Dendritic cell treated with granulocyte-macrophage colony-stimulating factor and Interleukin-4, amounts not matched to agents 40 ng/mL and 50 ng/mL, for 4 days (primary cell): ENCODE measurements at regions not wholly inside any gene's neighbourhood (a gene's known extent, or its start where the extent isn't known, plus 50 kb on each side); places are given as distances from the start of the nearest gene placed in this dataset.

Experiments used
- H3K27ac Mint-ChIP-seq: one replicate; pipeline ENCODE4 v1.8.0; 2022; ENCODE audit warnings: mild to moderate bottlenecking, mixed read lengths
- H3K27me3 Mint-ChIP-seq: one replicate; pipeline ENCODE4 v1.8.0; 2022; ENCODE audit warnings: mild to moderate bottlenecking, mixed read lengths
- H3K36me3 Mint-ChIP-seq: one replicate; pipeline ENCODE4 v1.8.0; 2022; ENCODE audit warnings: low read depth, mixed read lengths
- H3K4me1 Mint-ChIP-seq: one replicate; pipeline ENCODE4 v1.8.0; 2022; ENCODE audit warnings: low read depth, mixed read lengths
- H3K4me3 Mint-ChIP-seq: one replicate; pipeline ENCODE4 v1.8.0; 2022; ENCODE audit warnings: mild to moderate bottlenecking, moderate library complexity, mixed read lengths
- H3K9me3 Mint-ChIP-seq: one replicate; pipeline ENCODE4 v1.8.0; 2022; ENCODE audit warnings: mixed read lengths
- intact Hi-C: fragments of 100-400 bp; cut with micrococcal nuclease; formaldehyde crosslinking; loops from one replicate; pipeline ENCODE4 v1.15.0; 2022

- peaks cover 29% of the 10 kb centered on the region for H3K4me1 Mint-ChIP-seq
- H3K4me3 Mint-ChIP-seq = peak overlapping the region; percentile 39
- intact Hi-C loops = no loop called here
- no peaks in the 10 kb centered on the region for H3K9me3 Mint-ChIP-seq
- H3K27ac Mint-ChIP-seq = peak overlapping the region; percentile 38
- H3K27me3 Mint-ChIP-seq = no peaks in the 10 kb centered on the region
- H3K36me3 Mint-ChIP-seq = no peaks in the 10 kb centered on the region
Measured at GRCh38 chr6:147106759-147107401, 97.3 kb upstream of the STXBP5 start.

GRCh38 chr6:147108259-147108910 lies 95.8 kb upstream of the STXBP5 start:
- Mint-ChIP-seq H3K9me3 (no peaks in the 10 kb centered on the region), H3K4me3 (no peak overlapping the region), H3K27ac (no peak overlapping the region), H3K36me3 (no peaks in the 10 kb centered on the region), H3K27me3 (no peaks in the 10 kb centered on the region), H3K4me1 (peaks cover 29% of the 10 kb centered on the region)
- intact Hi-C loops = no loop called here

GRCh38 chr6:147109707-147110106 lies 94.5 kb upstream of the STXBP5 start:
- Mint-ChIP-seq H3K27ac (no peak overlapping the region), H3K27me3 (no peaks in the 10 kb centered on the region), H3K4me1 (peaks cover 17% of the 10 kb centered on the region), H3K9me3 (no peaks in the 10 kb centered on the region), H3K36me3 (no peaks in the 10 kb centered on the region), H3K4me3 (no peak overlapping the region)
- intact Hi-C loops = no loop called here

- H3K27ac Mint-ChIP-seq = no peak overlapping the region
- H3K4me3 Mint-ChIP-seq = no peak overlapping the region
- H3K27me3 Mint-ChIP-seq = no peaks in the 10 kb centered on the region
- H3K9me3 Mint-ChIP-seq = peaks cover 8% of the 10 kb centered on the region
- no peaks in the 10 kb centered on the region for H3K36me3 Mint-ChIP-seq
- H3K4me1 Mint-ChIP-seq = no peaks in the 10 kb centered on the region
- intact Hi-C loops = no loop called here
Measured at GRCh38 chr6:147116056-147116455, 88.2 kb upstream of the STXBP5 start.

- no peak overlapping the region for H3K4me3 Mint-ChIP-seq
Measured at GRCh38 chr6:147117011-147117410, 87.2 kb upstream of the STXBP5 start.

GRCh38 chr6:147117580-147117979 lies 86.6 kb upstream of the STXBP5 start:
- H3K4me1 Mint-ChIP-seq = no peaks in the 10 kb centered on the region
- intact Hi-C loops = no loop called here
- no peak overlapping the region for H3K4me3 Mint-ChIP-seq
- H3K36me3 Mint-ChIP-seq = no peaks in the 10 kb centered on the region
- no peak overlapping the region for H3K27ac Mint-ChIP-seq
- no peaks in the 10 kb centered on the region for H3K27me3 Mint-ChIP-seq
- peaks cover 8% of the 10 kb centered on the region for H3K9me3 Mint-ChIP-seq

More at GRCh38 chr6:147117011-147117410, 87.2 kb upstream of the STXBP5 start:
- Mint-ChIP-seq H3K9me3 (peaks cover 8% of the 10 kb centered on the region), H3K4me1 (no peaks in the 10 kb centered on the region), H3K36me3 (no peaks in the 10 kb centered on the region), H3K27ac (no peak overlapping the region), H3K27me3 (no peaks in the 10 kb centered on the region)
- intact Hi-C loops = no loop called here

- no peak overlapping the region for H3K27ac Mint-ChIP-seq
- peaks cover 8% of the 10 kb centered on the region for H3K9me3 Mint-ChIP-seq
- H3K36me3 Mint-ChIP-seq = no peaks in the 10 kb centered on the region
- no peaks in the 10 kb centered on the region for H3K4me1 Mint-ChIP-seq
- H3K4me3 Mint-ChIP-seq = no peak overlapping the region
- H3K27me3 Mint-ChIP-seq = no peaks in the 10 kb centered on the region
- intact Hi-C loops = no loop called here
Measured at GRCh38 chr6:147119310-147119709, 84.9 kb upstream of the STXBP5 start.

- Mint-ChIP-seq H3K9me3 (peaks cover 8% of the 10 kb centered on the region), H3K27me3 (no peaks in the 10 kb centered on the region), H3K4me3 (no peak overlapping the region), H3K36me3 (no peaks in the 10 kb centered on the region), H3K27ac (no peak overlapping the region), H3K4me1 (peaks cover 11% of the 10 kb centered on the region)
- intact Hi-C loops = no loop called here
Measured at GRCh38 chr6:147122823-147123222, 81.4 kb upstream of the STXBP5 start.

- no peaks in the 10 kb centered on the region for H3K36me3 Mint-ChIP-seq
- no peak overlapping the region for H3K27ac Mint-ChIP-seq
- peaks cover 11% of the 10 kb centered on the region for H3K4me1 Mint-ChIP-seq
- H3K4me3 Mint-ChIP-seq = no peak overlapping the region
- no peaks in the 10 kb centered on the region for H3K9me3 Mint-ChIP-seq
- intact Hi-C loops = no loop called here
- H3K27me3 Mint-ChIP-seq = no peaks in the 10 kb centered on the region
Measured at GRCh38 chr6:147126618-147127022, 77.6 kb upstream of the STXBP5 start.

GRCh38 chr6:147127587-147127986 lies 76.6 kb upstream of the STXBP5 start:
- Mint-ChIP-seq H3K9me3 (no peaks in the 10 kb centered on the region), H3K27me3 (no peaks in the 10 kb centered on the region), H3K36me3 (no peaks in the 10 kb centered on the region), H3K4me1 (peaks cover 11% of the 10 kb centered on the region), H3K4me3 (no peak overlapping the region), H3K27ac (no peak overlapping the region)
- intact Hi-C loops = no loop called here

- Mint-ChIP-seq H3K4me3 (no peak overlapping the region), H3K27ac (no peak overlapping the region), H3K4me1 (peaks cover 11% of the 10 kb centered on the region), H3K9me3 (no peaks in the 10 kb centered on the region), H3K36me3 (no peaks in the 10 kb centered on the region), H3K27me3 (no peaks in the 10 kb centered on the region)
- intact Hi-C loops = no loop called here
Measured at GRCh38 chr6:147128056-147128455, 76.2 kb upstream of the STXBP5 start.

- no peak overlapping the region for H3K4me3 Mint-ChIP-seq
- no peaks in the 10 kb centered on the region for H3K9me3 Mint-ChIP-seq
- no peak overlapping the region for H3K27ac Mint-ChIP-seq
- intact Hi-C loops = no loop called here
- no peaks in the 10 kb centered on the region for H3K27me3 Mint-ChIP-seq
- H3K36me3 Mint-ChIP-seq = no peaks in the 10 kb centered on the region
- peaks cover 15% of the 10 kb centered on the region for H3K4me1 Mint-ChIP-seq
Measured at GRCh38 chr6:147131532-147132128, 72.6 kb upstream of the STXBP5 start.

GRCh38 chr6:147132889-147133288 lies 71.3 kb upstream of the STXBP5 start:
- Mint-ChIP-seq H3K27me3 (no peaks in the 10 kb centered on the region), H3K9me3 (no peaks in the 10 kb centered on the region), H3K4me3 (no peak overlapping the region), H3K36me3 (no peaks in the 10 kb centered on the region), H3K27ac (no peak overlapping the region), H3K4me1 (peaks cover 6% of the 10 kb centered on the region)
- intact Hi-C loops = no loop called here

GRCh38 chr6:147133669-147134068 lies 70.5 kb upstream of the STXBP5 start:
- intact Hi-C loops = no loop called here
- Mint-ChIP-seq H3K4me1 (peaks cover 6% of the 10 kb centered on the region), H3K27me3 (no peaks in the 10 kb centered on the region), H3K27ac (no peak overlapping the region), H3K36me3 (no peaks in the 10 kb centered on the region), H3K9me3 (no peaks in the 10 kb centered on the region), H3K4me3 (no peak overlapping the region)
